ENCODE measurements at regions not wholly inside any gene's neighbourhood (a gene's known extent, or its start where the extent isn't known, plus 50 kb on each side); places are given as distances from the start of the nearest gene placed in this dataset.

DNA sequence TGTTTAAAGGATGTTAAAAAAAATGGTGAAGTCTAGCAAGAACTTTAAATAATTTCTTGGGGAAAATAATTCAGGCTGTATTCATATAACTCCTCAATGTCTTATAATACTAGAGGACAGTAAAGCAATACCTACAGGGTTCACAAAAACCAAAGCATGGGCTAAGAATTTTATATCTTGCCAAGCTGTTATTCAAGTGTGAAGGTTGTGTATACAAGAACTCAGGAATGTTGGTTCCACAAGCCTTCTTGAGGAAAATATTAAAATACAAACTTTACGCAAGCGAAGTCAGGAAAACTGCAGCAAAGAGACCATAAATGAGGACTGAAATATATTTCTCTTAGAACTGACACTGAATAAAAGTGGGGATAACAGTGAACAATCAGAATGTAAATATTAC is 76.1 kb upstream of the DNAJC10 start:
- TF ChIP-seq CTCF (conservative IDR thresholded peaks at IDR 0.05) (no peak), ZFX (IDR thresholded peaks at IDR 0.05) (no peak)
